OCI-LY1 (cell line): ENCODE measurements at regions not wholly inside any gene's neighbourhood (a gene's known extent, or its start where the extent isn't known, plus 50 kb on each side); places are given as distances from the start of the nearest gene placed in this dataset.

Source experiments
- H2AFZ ChIP-seq: fragments of 200-600 bp; sonication (generic), shearing (Covaris generic); 2 replicates; pipeline ENCODE4 v1.6.0; 2014; ENCODE audit warnings: antibody characterized with exemption, mild to moderate bottlenecking, low read length
- H3F3A ChIP-seq: fragments of 200-600 bp; sonication (generic), shearing (Covaris generic); 2 replicates; pipeline ENCODE4 v1.6.0; 2014; ENCODE audit warnings: mild to moderate bottlenecking, antibody characterized with exemption, low read length, moderate library complexity; ENCODE audit not compliant: insufficient read depth
- H3K27ac ChIP-seq: fragments of 200-600 bp; sonication (generic); 2 replicates; pipeline ENCODE4 v1.5.1; 2014; ENCODE audit warnings: low read length, mixed run types, mild to moderate bottlenecking, low read depth; ENCODE audit not compliant: poor library complexity, severe bottlenecking
- H3K27me3 ChIP-seq: fragments of 200-600 bp; sonication (generic); 2 replicates; pipeline ENCODE4 v1.6.0; 2014; ENCODE audit warnings: antibody characterized with exemption, mild to moderate bottlenecking, low read length, moderate library complexity; ENCODE audit not compliant: insufficient read depth
- H3K36me3 ChIP-seq: fragments of 200-600 bp; sonication (generic); 2 replicates; pipeline ENCODE4 v1.6.1; 2014; ENCODE audit warnings: mild to moderate bottlenecking, antibody characterized with exemption, low read length, moderate library complexity, mixed read lengths; ENCODE audit not compliant: insufficient read depth
- H3K4me1 ChIP-seq: fragments of 200-600 bp; sonication (generic); 2 replicates; pipeline ENCODE4 v1.5.1; 2014; ENCODE audit warnings: mild to moderate bottlenecking, low read length, moderate library complexity; ENCODE audit not compliant: insufficient read depth, severe bottlenecking
- H3K4me2 ChIP-seq: fragments of 200-600 bp; sonication (generic), shearing (Covaris generic); 2 replicates; pipeline ENCODE4 v1.6.1; 2014; ENCODE audit warnings: low read length
- H3K4me3 ChIP-seq: fragments of 200-600 bp; sonication (generic); 2 replicates; pipeline ENCODE4 v1.5.1; 2014; ENCODE audit warnings: low read length, low read depth, mild to moderate bottlenecking, mixed read lengths; ENCODE audit not compliant: poor library complexity, severe bottlenecking
- H3K79me2 ChIP-seq: fragments of 200-600 bp; shearing (Covaris generic); 2 replicates; pipeline ENCODE4 v1.6.1; 2016; ENCODE audit warnings: mixed run types, low read length, mixed read lengths; ENCODE audit not compliant: insufficient read depth
- H3K9ac ChIP-seq: fragments of 200-600 bp; sonication (generic), shearing (Covaris generic); 2 replicates; pipeline ENCODE4 v1.6.1; 2014; ENCODE audit warnings: mild to moderate bottlenecking, low read length, mixed read lengths
- H3K9me2 ChIP-seq: fragments of 200-600 bp; sonication (generic), shearing (Covaris generic); 2 replicates; pipeline ENCODE4 v1.6.1; 2014; ENCODE audit warnings: low read depth, mild to moderate bottlenecking, low read length, mixed read lengths
- H3K9me3 ChIP-seq: fragments of 200-600 bp; shearing (Covaris generic); 2 replicates; pipeline ENCODE4 v1.6.1; 2014; ENCODE audit warnings: low read length, mixed read lengths
- H4K20me1 ChIP-seq: fragments of 200-600 bp; sonication (generic), shearing (Covaris generic); 2 replicates; pipeline ENCODE4 v1.6.0; 2016; ENCODE audit warnings: mild to moderate bottlenecking, low read length; ENCODE audit not compliant: insufficient read depth
- EZH2 ChIP-seq: fragments of 200-600 bp; sonication (generic), shearing (Covaris generic); IDR thresholded peaks from 2 replicates; pipeline ENCODE4 v1.8.0; 2017; ENCODE audit warnings: borderline replicate concordance, mixed run types, mild to moderate bottlenecking, antibody characterized with exemption, low read length, moderate library complexity, mixed read lengths
- TF ChIP-seq, protein P1 (sequence below): fragments of 200-600 bp; sonication (generic), shearing (Covaris generic); IDR thresholded peaks from 2 replicates; pipeline ENCODE4 v1.5.1; 2017; ENCODE audit warnings: mild to moderate bottlenecking, antibody characterized with exemption, low read length, moderate library complexity, mixed read lengths

DNA sequence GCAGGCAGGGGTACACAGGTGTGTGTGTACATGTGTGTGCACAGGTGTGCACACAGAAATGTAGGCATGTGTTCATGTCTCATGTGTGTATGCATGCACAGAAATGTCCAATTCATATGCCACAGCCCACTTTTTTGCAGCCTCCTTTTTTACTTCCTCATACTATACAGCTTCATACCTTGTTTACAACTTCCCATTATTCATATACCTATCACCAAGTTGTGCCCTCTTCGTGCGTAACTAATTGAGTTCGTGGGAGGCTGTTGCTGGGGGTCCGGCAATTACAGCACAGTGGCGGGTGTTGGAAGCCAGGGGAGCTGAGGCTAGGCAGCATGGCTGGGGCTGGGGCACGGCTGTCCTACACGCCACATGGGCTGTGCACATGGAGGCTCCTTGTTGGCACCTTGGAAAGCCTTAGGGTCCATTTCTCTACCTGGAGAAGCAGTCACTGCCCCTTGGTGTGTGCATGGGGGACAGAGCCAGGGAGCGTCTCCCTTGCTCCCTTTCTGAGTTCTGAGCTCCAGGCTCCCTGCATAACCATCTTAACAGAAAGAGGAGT is 266.7 kb downstream of the ENGASE start:
- H3F3A ChIP-seq: peaks cover 8% of the 10 kb centered on the region; the same call in 1 of the 2 replicates
- no peaks in the 10 kb centered on the region for H4K20me1 ChIP-seq
- peak overlapping the region; percentile 62 for H3K4me2 ChIP-seq
- no peaks in the 10 kb centered on the region; the same call in 1 of the 2 replicates for H3K36me3 ChIP-seq
- H3K4me1 ChIP-seq: peaks cover 22% of the 10 kb centered on the region
- H2AFZ ChIP-seq: no peak overlapping the region
- H3K4me3 ChIP-seq: no peak overlapping the region
- no peaks in the 10 kb centered on the region for H3K9me2 ChIP-seq
- H3K9me3 ChIP-seq: 0 out of 2 replicates have a peak, but pooled peaks cover 3% of the 10 kb centered on the region
- TF ChIP-seq, protein P1, sequence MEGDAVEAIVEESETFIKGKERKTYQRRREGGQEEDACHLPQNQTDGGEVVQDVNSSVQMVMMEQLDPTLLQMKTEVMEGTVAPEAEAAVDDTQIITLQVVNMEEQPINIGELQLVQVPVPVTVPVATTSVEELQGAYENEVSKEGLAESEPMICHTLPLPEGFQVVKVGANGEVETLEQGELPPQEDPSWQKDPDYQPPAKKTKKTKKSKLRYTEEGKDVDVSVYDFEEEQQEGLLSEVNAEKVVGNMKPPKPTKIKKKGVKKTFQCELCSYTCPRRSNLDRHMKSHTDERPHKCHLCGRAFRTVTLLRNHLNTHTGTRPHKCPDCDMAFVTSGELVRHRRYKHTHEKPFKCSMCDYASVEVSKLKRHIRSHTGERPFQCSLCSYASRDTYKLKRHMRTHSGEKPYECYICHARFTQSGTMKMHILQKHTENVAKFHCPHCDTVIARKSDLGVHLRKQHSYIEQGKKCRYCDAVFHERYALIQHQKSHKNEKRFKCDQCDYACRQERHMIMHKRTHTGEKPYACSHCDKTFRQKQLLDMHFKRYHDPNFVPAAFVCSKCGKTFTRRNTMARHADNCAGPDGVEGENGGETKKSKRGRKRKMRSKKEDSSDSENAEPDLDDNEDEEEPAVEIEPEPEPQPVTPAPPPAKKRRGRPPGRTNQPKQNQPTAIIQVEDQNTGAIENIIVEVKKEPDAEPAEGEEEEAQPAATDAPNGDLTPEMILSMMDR: no peak
- TF ChIP-seq EZH2: no peak
- peak overlapping the region; percentile 94 for H3K27ac ChIP-seq
- H3K79me2 ChIP-seq: no peaks in the 10 kb centered on the region
- peaks cover 4% of the 10 kb centered on the region; the same call in 1 of the 2 replicates for H3K27me3 ChIP-seq
- H3K9ac ChIP-seq: no peak overlapping the region; the same call in 1 of the 2 replicates

DNA sequence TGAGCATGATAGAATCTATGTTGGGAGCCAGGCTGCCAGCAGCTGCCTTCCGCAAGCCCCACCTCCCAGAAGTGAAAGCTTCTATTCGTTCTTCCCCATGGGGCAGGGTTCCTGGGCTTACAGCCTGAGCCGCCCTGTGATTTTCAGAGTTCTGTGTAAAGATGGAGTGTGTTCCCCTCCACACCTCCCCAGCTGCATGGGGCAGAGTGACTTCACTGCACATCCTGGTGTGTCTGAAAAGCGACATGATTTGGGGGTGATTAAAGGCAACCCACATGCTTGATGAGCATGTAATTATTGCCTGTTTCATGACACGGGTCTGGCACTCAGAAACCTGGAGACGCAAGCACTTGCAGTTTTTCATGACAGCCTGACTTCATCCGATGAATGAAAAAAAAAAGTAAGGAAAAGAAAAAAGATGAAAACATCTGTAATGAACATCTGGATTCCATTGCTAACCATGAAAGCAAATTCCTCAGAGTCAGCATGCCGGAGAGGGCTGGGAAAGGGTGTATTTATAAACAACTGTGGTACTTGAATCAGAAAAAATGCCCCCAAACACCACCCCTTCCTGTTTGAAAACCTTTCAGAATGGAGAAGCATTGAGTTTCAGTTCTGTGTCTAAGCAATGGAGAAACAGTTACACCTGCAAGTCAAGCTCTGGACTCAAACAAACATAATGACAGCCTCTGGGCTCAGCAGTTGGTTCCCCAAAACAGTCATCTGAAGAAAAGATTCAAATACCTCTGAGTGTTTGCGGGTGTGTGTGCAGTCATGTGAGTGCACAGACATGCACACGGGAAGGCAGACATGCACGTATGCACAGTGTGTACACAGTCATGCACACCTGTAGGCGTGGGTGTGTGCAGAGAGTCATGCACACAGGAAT is 266.0 kb downstream of the ENGASE start:
- Histone ChIP-seq H3K4me3 (peak overlapping the region; percentile 36), H3K4me2 (peak overlapping the region; percentile 62), H3K4me1 (peaks cover 22% of the 10 kb centered on the region), H3F3A (peaks cover 8% of the 10 kb centered on the region; the same call in 1 of the 2 replicates), H3K27ac (peak overlapping the region; percentile 94), H4K20me1 (no peaks in the 10 kb centered on the region), H3K79me2 (no peaks in the 10 kb centered on the region), H2AFZ (no peak overlapping the region), H3K36me3 (no peaks in the 10 kb centered on the region; the same call in 1 of the 2 replicates), H3K27me3 (peaks cover 4% of the 10 kb centered on the region; the same call in 1 of the 2 replicates), H3K9me3 (no peaks in the 10 kb centered on the region), H3K9me2 (no peaks in the 10 kb centered on the region), H3K9ac (peak overlapping the region; percentile 40; the same call in 1 of the 2 replicates)
- TF ChIP-seq, protein P1: no peak
- no peak for TF ChIP-seq EZH2

GRCh38 chr17:79339321-79339720 is 264.7 kb downstream of the ENGASE start:
- Histone ChIP-seq H3K9ac (no peak overlapping the region), H3K4me1 (peaks cover 22% of the 10 kb centered on the region), H3F3A (peaks cover 8% of the 10 kb centered on the region; the same call in 1 of the 2 replicates), H3K4me3 (no peak overlapping the region), H2AFZ (no peak overlapping the region), H3K4me2 (no peak overlapping the region), H3K36me3 (no peaks in the 10 kb centered on the region), H3K27ac (peak overlapping the region; percentile 94), H3K9me2 (no peaks in the 10 kb centered on the region), H4K20me1 (no peaks in the 10 kb centered on the region), H3K9me3 (no peaks in the 10 kb centered on the region), H3K27me3 (no peaks in the 10 kb centered on the region; the same call in 1 of the 2 replicates), H3K79me2 (no peaks in the 10 kb centered on the region)
- no peak for TF ChIP-seq EZH2
- TF ChIP-seq, protein P1: no peak
